ENCODE measurements at regions not wholly inside any gene's neighbourhood (a gene's known extent, or its start where the extent isn't known, plus 50 kb on each side); places are given as distances from the start of the nearest gene placed in this dataset.

GRCh38 chr9:115672477-115673316 lies 480.9 kb upstream of the PAPPA start:
- no peak overlapping the region for H3K27ac ChIP-seq
- TF ChIP-seq ZFX (IDR thresholded peaks at IDR 0.05; ENCODE audit: borderline replicate concordance) (no peak), CTCF (IDR thresholded peaks at IDR 0.05) (no peak)

GRCh38 chr9:115673599-115673998 lies 480.0 kb upstream of the PAPPA start:
- H3K27ac ChIP-seq, result no peak overlapping the region
- TF ChIP-seq CTCF (IDR thresholded peaks at IDR 0.05) (no peak), ZFX (IDR thresholded peaks at IDR 0.05; ENCODE audit: borderline replicate concordance) (no peak)

GRCh38 chr9:115674091-115674490 lies 479.5 kb upstream of the PAPPA start:
- TF ChIP-seq ZFX (IDR thresholded peaks at IDR 0.05; ENCODE audit: borderline replicate concordance) (no peak), CTCF (IDR thresholded peaks at IDR 0.05) (no peak)
- no peak overlapping the region for H3K27ac ChIP-seq

DNA sequence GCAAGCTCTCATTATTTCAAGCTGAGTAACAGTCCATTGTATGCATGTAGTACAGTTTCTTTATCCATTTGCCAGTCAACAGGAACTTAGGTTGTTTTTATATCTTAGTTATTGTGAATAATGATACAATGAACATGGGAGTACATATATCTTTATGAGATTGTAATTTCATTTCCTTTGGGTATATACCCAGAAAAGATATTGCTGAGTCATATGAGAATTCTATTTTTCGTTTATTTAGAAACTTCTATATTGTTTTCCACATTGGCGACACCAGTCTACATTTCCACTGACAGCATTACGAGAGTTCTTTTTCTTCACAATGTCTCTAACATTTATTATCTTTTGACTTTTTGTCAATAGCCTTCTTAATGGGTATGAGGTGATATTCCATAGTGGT lies 477.8 kb upstream of the PAPPA start:
- TF ChIP-seq CTCF (IDR thresholded peaks at IDR 0.05), result no peak
- no peak for TF ChIP-seq ZFX (IDR thresholded peaks at IDR 0.05; ENCODE audit: borderline replicate concordance)
- no peak overlapping the region for H3K27ac ChIP-seq

DNA sequence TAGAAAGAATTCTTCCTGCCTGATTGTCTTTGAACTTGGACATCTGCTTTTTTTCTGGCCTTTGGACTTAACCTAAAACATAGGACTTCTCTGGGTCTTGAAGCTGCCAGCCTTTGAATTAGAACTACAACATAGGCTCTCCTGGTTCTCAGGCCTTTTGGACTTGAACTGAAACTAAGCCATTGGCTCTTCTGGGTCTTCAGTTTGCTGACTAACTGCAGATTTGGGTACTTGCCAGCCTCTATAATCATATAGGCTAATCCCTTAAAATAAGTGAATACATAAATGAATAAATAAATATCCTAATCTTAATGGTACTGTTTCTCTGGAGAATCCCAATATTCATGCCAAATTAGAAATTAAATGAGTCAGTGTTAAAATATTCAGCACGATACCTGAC lies 473.4 kb upstream of the PAPPA start:
- no peak for TF ChIP-seq CTCF (IDR thresholded peaks at IDR 0.05)
- TF ChIP-seq ZFX (IDR thresholded peaks at IDR 0.05; ENCODE audit: borderline replicate concordance), result no peak
- H3K27ac ChIP-seq, result no peak overlapping the region

DNA sequence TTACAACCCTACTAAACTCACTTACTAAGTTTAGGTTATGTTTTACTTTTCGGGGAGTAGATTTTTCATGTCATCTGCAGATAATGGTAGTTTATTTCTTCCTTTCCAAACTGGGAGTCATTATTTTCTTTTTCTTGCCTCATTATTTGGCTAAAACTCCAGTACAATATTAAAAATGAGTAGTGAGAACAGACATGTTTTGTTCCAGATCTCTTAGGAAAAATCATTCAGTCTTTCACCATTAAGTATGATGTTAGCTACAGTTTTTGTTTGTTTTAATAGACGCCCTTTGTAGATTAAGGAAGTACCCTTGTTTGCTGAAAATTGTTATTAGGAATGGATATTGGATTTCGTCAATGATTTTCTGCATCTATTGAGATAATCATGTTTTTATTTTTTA lies 472.0 kb upstream of the PAPPA start:
- TF ChIP-seq CTCF (IDR thresholded peaks at IDR 0.05) (no peak), ZFX (IDR thresholded peaks at IDR 0.05; ENCODE audit: borderline replicate concordance) (no peak)
- H3K27ac ChIP-seq, result no peak overlapping the region

DNA sequence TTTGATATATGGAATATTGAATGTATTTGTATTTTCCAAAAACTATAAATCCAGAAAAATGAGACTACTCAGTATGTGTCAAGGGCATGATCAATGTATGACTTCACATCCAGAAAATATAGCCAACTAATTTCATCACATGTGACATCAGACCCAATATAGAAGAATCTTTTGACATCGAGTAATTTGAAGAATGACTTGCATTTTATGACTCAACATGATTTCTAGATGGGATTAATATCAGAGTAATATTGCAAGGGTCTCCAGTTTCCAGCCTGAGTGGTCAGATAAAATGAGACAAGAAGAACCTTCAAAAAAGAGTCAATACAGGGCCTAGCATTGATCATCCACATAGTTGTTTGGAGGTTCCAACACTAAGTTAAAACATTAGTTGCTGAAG lies 467.5 kb upstream of the PAPPA start:
- no peak overlapping the region for H3K27ac ChIP-seq
- TF ChIP-seq ZFX (IDR thresholded peaks at IDR 0.05; ENCODE audit: borderline replicate concordance) (no peak), CTCF (IDR thresholded peaks at IDR 0.05) (no peak)

All from 22Rv1 (cell line).